AG20443 (cell line): ENCODE measurements at regions not wholly inside any gene's neighbourhood (a gene's known extent, or its start where the extent isn't known, plus 50 kb on each side); places are given as distances from the start of the nearest gene placed in this dataset.
"Not testable (repeated sequence)": the region's sequence is repeated elsewhere in the genome, so short reads cannot be mapped to it uniquely, and the experiment has no call there.

Source experiments
- DNase-seq: peaks from one replicate; pipeline ENCODE4 v3.0.0; 2012; ENCODE audit warnings: low spot score, mixed read lengths

DNA sequence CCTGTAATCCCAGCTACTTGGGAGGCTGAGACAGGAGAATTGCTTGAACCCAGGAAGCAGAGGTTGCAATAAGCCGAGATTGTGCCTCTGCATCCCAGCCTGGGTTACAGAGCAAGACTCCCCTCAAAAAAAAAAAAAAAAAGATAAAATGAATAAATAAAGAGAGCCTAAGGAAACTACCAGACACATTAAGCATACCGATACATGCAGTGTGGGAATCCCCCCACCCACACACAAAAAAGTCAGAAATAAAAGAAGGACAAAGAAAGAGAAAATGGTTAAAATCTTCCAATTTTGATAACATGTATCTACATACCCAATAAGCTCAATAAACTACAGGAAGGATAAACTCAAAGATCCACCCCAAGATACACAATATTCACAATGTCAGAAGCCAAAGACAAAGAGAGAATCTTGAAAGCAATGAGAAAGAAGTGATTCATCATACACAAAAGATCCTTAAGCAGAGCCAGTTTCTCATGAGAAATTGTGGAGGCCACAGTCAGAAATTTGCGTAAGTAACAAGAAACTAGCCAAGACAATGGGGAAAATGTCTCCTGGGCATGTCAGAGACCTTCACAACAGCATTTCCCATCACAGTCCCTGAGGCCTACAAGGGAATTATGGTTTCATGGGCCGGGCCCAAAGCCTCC is 1197.0 kb downstream of the AMY1C start:
- DNase-seq: no peak

DNA sequence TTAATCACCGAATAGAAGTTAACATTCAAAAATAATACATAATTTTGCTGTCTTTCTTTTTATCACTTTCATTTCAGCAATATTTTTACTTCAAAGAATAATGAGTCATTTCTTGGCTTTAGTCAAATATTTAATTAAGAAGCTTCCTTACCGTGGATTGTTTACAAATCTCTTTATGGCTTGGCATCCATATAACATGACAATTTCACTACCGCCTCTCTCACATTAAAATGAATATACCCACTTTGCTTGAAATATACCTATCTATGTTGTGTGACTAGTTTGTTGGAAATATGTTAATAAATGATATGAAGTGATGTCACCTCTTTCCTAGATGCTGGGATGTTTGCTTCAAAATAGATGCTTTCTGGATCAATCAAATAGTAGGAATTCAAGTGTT is 1203.9 kb downstream of the AMY1C start:
- no peak for DNase-seq

DNA sequence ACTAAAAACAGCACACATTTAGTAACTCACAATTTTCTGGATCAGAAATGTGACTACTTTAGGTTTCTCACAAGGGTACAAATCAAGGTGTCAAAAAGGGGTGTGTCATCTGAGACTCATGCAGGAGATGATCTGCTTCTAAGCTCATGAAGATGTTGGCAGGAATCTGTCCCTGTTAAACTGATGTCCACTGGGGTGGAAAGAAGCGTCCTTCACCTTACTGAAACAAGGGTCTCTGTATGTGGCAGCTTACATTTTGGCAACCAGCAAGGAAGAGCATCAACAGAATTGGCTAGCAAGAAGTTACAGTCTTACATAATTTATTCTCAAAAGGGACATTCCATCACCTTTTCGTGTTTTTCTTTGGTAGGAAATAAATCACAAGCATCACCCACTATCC is 1223.8 kb downstream of the AMY1C start:
- DNase-seq: no peak

DNA sequence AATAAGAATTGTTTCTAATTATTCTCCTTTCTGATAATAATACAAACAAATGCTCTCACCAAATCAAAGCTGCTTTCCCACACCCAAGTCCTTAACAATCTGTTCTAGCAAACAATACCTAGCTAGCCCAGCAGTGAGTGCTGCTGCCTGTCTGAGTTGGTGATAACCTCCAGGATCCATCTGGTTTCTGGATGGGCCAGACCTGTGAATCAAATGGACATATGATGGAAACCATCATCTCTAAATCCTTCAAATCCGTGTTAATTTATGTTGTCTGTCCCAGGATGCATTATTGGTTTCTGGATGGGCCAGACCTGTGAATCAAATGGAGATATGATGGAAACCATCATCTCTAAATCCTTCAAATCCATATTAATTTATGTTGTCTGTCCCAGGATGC is 1230.0 kb downstream of the AMY1C start:
- DNase-seq: no peak

DNA sequence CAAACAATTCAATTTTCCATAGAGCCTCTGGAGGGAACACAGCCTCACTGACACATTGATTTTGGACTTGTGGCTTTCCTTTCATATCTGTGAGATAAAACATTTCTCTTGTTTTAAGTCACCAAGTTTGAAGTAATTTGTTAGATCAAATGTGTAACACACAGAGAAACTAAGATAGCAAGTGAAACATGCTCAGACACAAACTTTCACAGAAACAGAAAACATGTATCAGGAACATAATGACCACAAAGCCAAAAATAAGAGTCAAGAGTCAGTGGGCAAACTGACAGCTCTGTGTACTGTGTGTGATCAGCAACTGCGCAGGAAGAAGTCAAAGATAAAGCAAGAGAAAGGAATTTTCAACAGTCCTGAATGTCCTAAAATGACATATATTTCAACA is 1237.5 kb downstream of the AMY1C start:
- DNase-seq: no peak

DNA sequence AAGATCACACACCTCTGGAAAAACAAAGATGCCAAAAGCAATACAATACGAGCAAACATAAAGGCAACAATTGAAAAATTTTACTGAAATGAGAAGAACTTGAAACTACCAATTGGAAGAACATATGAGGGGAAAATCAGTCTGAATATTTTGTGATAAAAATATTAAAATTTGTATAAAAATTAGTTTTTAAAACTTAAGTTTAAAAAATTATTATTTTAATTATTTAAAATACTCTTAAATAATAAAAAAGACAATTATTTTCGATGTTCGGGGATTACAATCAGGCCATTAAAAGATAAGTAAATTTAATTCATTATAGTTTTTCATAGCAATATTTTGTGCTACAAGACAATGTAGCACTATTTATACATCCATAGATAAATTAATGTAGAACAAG is 1239.3 kb downstream of the AMY1C start:
- DNase-seq: no peak

DNA sequence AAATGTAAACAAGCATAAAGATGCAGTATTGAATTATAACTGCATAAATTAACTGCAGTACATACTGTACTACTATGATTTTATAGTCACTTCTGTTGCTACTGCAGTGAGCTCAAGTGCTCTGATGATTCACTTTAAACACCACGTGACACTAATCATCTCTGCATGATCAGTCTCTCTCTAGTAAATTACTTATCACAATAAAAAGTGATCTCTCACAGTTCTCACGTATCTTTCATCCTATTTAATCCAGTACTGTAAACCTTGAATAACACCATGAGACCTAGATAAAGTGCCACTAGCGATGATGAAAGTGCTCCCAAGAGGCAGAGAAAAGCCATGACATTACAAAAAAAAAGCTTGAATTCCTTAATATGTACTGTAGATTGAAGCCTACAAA is 1242.0 kb downstream of the AMY1C start:
- no peak for DNase-seq

DNA sequence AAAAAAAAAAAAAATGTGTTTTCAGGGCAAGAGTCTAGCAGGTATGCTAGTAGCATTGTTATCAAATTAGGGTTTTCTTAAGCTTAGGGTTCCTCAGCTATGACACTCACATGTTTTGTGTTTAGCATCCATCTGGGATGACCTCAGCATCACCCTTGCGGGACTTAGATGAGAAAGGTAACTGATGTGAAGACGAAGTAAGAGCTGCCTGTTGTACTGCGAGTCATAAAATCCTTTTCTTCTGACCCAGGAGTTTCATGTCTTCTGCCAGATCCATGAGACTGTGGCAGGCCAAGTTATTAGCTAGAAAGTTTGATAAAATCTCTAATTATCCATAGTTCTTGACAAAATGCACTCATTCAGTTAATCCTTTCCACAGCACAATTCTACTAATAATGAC is 1251.1 kb downstream of the AMY1C start:
- DNase-seq: no peak

DNA sequence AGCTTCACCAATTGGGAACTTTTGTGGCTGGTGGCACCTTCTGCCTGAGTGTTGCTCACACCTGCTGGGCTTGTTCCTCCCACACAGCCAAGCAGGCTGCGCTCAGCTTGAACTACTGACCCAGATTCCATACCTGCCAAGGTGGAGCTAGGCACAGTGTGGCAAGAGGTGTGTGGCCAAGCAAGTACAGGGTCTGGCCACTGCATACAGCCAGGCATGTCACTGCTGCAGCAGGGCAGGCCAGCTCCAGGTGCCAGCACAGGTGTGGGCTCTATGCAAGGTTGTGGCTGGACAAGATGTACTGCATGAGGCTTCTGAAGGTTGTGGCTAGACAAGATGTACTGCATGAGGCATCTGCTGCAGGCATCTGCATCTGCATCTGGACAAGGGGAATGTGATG is 1254.8 kb downstream of the AMY1C start:
- no peak for DNase-seq

DNA sequence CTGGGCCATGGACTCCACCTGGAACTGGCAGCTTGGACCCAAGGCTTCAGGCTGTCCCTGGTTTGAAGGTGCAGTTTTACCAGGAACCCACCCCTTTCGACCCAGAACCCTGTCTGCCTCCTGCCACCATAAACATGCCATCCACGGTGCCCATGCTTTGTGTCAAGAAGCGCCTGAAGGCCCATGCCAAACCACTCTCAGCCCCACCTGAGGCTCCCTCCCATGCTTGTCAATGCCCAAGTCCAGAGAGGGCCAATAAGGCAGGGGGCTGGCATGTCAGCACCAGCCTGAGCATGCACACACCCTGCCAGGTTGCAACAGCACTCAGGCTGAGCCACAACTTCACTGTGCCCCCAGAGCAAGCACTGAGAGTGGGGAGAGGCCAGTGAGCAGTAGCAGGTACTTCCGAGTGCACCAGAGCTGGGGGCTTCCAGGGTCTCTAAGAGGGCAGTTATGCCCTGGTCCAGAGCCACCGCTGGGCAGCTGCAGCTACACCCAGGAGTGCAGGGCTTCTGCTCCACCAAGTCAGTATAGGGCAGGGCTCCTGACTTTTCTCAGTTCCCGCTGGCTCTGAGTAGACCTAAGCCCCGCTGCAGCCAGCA is 1256.0 kb downstream of the AMY1C start:
- no peak for DNase-seq

DNA sequence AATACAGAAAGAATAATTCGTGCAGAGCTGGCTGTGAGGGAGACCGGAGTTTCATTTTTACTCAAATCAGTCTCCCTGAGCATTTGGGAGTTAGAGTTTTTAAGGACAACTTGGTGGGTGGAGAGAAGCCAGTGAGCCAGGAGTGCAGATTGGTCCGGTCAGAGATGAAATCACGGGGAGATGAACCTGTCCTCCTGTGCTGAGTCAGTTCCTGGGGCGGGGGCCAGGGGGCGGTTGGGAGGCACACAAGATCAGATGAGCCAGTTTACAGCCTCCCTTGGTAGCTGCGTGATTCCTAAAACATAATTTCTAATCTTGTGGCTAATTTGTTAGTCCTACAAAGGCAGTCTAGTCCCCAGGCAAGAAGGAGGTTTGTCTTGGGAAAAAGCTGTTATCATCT is 1267.9 kb downstream of the AMY1C start:
- DNase-seq: no peak

DNA sequence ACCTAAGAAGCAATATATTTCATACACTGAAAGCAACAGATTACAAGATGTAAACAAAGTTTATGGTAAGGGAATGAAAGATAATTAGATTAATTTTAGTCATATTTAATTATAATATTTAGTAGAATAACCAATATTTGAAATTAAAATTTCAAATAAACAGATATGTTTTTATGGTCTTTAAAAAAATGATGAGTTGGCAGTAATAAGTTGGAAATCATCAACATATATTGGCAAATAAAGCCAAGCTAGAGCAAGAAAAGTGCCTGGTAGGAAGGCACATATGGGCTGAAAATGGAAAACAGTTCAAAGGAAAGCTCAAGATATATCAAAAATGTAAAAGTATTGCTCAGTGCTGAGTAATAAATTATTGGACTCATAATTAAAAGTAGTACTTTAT is 1274.0 kb downstream of the AMY1C start:
- DNase-seq: no peak

DNA sequence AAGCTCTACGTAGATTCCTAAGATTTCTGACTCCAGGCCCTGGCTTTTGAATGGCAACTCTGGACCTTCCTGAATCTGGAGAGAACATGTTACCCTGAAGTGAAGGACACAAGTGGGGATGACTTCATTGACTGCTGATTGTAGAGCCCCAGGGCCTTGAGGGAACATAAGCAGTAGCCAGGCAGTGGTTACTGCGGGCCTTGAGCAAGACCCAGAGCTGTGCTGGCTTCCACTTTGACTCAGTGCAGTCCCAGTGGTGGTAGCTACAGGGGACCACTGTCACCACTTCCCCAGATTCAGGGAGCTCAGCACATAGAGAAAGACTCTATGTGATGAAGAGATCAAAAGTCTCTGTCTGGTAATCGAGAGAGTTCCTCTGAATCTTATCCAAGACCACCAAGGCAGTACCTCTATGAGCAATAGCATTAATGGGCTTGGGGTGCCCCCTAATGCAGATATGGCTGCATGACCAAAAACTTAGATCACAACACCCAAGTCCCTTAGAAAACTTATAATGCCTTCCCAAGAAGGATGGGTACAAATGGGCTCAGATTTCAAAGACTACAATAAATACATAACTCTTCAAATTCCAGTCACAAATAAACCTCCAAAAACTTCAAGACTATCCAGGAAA is 1278.3 kb downstream of the AMY1C start:
- DNase-seq: no peak

DNA sequence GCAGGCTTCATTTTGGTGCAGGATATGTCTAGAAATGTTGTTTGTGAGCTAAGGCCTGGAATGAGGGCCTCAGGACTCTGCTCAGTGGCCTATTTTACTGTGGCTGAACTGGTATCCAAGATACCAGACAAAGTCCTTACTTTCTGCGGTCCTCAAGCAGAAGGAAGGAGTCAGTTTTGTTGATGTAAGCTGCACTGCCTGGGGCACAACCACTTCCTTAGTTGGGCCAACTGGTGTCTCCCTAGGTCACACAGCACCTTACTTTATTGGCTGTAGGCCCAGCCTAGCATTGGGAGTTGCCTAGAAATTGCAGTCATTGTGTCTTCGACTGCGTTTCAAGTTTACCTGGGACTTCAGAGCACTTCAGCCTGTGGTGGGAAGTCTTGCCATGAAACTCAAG is 1322.7 kb downstream of the AMY1C start:
- no peak for DNase-seq

DNA sequence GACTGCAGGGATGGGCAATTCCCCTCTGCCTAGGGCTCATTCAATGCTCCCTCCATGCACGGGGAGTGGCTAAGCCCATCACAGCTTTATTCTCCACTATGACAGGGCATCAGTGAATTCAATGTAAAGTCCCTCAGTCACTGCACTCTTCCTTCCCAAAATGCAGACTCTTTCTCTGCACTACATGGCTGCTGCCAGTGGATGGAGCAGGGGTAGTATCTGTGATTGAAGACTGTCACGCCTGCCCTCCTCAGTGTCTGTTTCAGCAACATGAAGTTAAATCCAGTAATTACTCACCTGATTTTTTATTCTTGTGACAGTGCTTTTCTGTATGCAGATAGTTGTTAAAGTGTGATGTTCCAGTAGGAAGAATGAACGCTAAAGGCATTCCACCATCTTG is 1323.2 kb downstream of the AMY1C start:
- DNase-seq: no peak

DNA sequence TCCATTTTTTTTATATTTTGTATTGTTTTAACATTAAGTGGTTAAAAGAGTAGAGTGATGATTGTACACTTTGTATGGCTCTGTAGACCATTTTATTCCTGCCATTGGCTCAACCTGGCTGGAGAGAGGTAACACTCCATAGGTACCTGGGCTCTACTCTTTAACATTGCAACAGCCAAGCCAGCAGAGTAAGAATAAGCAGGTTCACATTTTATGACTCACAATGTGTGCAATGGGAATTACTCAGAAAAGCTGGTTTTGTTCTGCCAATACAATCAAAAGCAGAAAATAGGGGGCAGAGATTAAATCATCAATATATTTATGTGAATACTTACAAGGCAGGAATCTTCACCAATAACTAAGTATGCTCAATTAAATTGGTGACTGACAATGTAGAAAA is 1324.0 kb downstream of the AMY1C start:
- no peak for DNase-seq

DNA sequence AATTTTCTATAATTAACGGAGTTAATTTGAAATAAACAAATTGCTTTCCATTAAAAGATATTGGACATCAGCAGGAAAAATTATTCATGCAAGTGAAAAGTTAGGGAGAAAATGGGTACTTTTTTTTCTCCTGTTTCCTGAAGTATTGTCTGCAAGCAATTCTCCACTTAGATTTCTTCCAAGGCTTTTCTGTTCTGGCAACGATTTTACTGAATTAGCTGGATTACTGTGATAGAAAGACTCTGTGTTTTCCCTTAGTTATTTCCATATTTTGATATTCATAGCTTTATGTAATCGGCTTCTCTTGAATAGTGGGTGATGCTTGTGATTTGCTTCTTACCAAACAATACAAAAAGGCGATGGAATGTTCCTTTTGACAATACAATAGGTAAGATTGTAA is 1333.9 kb downstream of the AMY1C start:
- DNase-seq: no peak

DNA sequence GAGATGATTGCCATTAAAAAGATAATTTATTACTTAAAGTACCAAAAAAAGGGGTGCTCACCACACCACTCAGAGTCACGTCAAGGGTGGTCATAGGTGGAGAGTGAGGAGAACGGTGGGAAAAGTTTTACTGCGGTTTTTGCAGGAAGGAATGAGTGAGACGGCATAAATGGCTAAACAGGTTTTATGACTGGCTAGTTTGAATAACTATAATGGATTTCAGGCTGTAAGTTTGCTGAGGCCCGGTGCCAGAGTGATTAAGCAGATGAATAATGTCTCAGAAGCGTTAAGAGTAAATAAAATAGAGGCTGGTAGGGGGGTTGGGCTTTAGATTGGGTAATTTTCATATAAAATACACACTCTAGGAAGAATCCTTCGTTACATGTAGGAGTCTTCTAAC is 1337.8 kb downstream of the AMY1C start:
- no peak for DNase-seq

DNA sequence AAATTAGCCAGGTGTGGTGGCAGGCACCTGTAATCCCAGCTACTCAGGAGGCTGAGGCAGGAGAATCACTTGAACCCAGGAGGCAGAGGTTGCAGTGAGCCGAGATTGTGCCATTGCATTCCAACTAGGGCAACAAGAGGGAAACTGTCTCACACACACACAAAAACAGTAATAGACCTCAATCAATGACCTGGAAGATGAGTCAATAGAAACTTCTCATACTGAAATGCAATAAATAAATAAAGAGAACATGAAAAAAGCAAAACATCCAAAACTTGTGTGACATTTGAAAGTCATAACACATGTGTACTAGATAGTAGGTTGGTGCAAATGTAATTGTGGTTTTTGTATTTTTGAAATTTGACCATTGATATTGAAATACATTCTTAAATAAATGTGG is 1338.5 kb downstream of the AMY1C start:
- DNase-seq: no peak

DNA sequence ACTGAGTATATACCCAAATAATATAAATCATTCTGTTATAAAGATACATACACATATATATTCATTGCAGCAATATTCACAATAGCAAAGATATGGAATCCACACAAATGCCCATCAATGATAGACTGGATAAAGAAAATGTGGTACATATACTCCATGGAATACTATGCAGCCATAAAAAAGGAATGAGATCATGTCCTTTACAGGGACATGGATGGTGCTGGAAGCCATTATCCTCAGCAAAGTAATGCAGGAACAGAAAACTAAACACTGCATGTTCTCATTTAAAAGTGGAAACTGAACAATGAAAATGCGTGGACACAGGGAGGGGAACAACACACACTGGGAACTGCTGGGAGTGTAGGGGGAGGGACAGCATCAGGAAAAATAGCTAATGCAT is 1344.2 kb downstream of the AMY1C start:
- not testable (repeated sequence) for DNase-seq

DNA sequence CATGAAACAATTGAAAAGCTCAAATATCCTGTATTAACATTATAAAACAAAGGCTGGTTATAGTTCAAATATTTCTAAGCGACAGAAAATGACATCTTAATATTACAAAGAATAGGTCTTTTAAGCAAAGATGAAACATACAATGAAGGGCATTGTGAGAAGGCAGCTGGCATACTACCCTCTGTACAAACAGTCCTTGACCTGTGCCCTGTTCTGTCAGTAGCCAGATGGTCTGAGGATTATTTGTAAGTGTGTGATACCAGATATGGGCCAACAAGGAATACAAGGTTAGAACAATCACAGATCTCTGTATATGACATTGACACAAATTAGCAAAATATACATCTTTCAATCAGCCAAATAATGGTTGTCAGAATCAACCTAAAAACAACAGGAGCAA is 1350.4 kb downstream of the AMY1C start:
- no peak for DNase-seq

DNA sequence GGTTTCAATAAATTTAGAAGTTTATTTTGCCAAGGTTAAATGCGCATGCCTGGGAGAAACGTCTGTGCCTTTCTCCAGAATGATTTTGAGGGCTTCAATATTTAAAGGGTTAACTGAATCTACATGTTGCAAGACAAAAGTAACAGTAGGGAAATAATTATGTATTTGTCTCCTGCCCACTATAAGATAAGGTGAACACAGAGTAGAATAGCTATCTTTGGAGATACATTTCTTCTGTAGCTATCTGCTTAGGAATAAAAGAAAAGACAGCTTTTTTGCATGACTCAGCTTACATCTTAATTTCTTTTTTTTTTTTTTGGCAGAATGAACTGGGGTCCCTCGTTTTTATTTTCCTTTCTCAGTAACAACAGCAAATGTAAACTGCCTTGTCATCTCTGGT is 1351.6 kb downstream of the AMY1C start:
- DNase-seq: no peak

DNA sequence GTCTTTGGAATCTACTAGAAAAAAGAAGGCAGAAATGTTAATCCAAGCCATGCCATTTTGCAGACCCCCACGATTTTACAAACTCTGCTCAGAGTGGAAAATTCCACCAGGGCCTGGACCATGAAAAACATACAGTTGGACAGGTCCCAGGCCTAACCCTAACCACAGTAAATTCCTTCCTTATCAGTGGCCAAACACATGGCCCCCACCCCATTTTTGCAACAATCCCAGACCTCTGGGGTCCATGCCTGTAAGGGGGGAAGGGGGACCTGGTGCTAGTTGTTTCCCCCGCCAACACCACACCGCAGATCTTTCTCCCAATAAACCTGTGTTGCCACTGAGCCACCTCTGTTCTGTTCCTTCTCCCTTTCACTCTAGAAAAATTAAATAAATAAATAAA is 1352.7 kb downstream of the AMY1C start:
- no peak for DNase-seq

DNA sequence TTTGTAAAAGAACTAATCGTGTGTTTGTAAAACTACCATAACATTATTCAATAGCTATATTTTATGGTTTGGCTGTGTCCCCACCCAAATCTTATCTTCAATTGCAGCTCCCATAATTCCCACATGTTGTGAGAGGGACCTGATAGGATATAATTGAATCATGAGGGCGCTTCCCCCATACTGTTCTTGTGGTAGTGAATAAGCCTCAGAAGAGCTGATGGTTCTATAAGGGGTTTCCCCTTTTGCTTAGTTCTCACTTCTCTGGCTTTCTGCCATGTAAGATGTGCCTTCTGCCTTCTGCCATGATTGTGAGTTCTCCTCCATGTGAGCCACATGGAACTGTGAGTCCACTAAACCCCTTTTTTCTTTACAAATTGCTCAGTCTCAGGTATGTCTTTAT is 1372.3 kb downstream of the AMY1C start:
- DNase-seq: no peak
